ENCODE measurements at regions not wholly inside any gene's neighbourhood (a gene's known extent, or its start where the extent isn't known, plus 50 kb on each side); places are given as distances from the start of the nearest gene placed in this dataset.

DNA sequence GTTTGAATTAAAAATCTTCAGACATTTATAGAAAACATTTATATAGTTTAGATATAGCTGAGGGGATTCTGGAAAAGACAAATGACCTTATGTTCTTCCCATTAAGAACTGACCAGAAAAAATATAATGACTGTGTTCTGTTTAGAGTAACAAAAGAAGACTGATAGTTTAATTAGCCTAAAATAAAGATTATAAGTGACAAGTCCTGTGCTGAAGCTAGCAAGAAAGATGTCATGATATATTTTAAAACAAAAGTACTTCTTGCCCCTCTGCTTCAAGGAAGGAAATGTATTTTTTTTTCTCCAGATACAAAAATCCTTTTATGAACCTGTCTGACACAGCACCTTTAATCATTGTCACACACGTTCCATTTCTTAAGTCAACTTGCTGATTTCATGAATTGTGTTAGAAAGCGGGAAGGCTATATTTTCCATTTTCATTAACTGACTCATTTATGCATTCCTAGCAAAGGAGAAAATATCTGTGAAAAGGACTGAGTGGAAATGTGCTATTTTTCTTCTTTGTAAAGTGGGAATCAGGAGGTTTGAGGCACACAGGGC, 690.7 kb upstream of the GOT2 start:
- in situ Hi-C loops (cut with MboI; ENCODE audit: low sequenced_read_pairs in 4 of 4) (no loop called here), intact Hi-C loops (cut with DNase I; ENCODE audit: low total_unique reads) (no loop called here)
- Histone ChIP-seq H3K4me3 (no peak overlapping the region), H3K27ac (no peak overlapping the region), H3K36me3 (no peaks in the 10 kb centered on the region), H3K9me3 (no peaks in the 10 kb centered on the region), H3K27me3 (no peaks in the 10 kb centered on the region), H3K4me1 (no peaks in the 10 kb centered on the region)
- TF ChIP-seq CTCF (IDR thresholded peaks at IDR 0.05 in 4 of 5, conservative IDR thresholded peaks at IDR 0.05 in 1 of 5) (no peak), POLR2A (IDR thresholded peaks at IDR 0.05) (no peak)
- ATAC-seq (no peak), DNase-seq (no peak)

GRCh38 chr16:59411961-59412841, 678.1 kb upstream of the GOT2 start:
- Histone ChIP-seq H3K4me3 (no peak overlapping the region), H3K27ac (no peak overlapping the region), H3K36me3 (no peaks in the 10 kb centered on the region), H3K9me3 (no peaks in the 10 kb centered on the region), H3K4me1 (no peaks in the 10 kb centered on the region), H3K27me3 (no peaks in the 10 kb centered on the region)
- in situ Hi-C loops (cut with MboI; ENCODE audit: low sequenced_read_pairs in 4 of 4) (no loop called here), intact Hi-C loops (cut with DNase I; ENCODE audit: low total_unique reads) (no loop called here)
- no peak for TF ChIP-seq CTCF (IDR thresholded peaks at IDR 0.05 in 4 of 5, conservative IDR thresholded peaks at IDR 0.05 in 1 of 5)
- TF ChIP-seq POLR2A (IDR thresholded peaks at IDR 0.05) = no peak
- ATAC-seq (no peak), DNase-seq (no peak)

- H3K9me3 ChIP-seq = no peaks in the 10 kb centered on the region
- DNase-seq (no peak), ATAC-seq (no peak)
- H3K27ac ChIP-seq = no peak overlapping the region
- in situ Hi-C loops (cut with MboI; ENCODE audit: low sequenced_read_pairs in 4 of 4) = no loop called here
- intact Hi-C loops (cut with DNase I; ENCODE audit: low total_unique reads) = no loop called here
- H3K4me3 ChIP-seq = no peak overlapping the region
- H3K27me3 ChIP-seq = no peaks in the 10 kb centered on the region
- no peaks in the 10 kb centered on the region for H3K4me1 ChIP-seq
- H3K36me3 ChIP-seq = no peaks in the 10 kb centered on the region
- TF ChIP-seq CTCF (IDR thresholded peaks at IDR 0.05 in 4 of 5, conservative IDR thresholded peaks at IDR 0.05 in 1 of 5) = no peak
- TF ChIP-seq POLR2A (IDR thresholded peaks at IDR 0.05) = no peak
These were observed 676.3 kb upstream of the GOT2 start for GRCh38 chr16:59410451-59410850.

- Histone ChIP-seq H3K27me3 (no peaks in the 10 kb centered on the region), H3K9me3 (no peaks in the 10 kb centered on the region), H3K4me1 (no peaks in the 10 kb centered on the region), H3K27ac (no peak overlapping the region), H3K4me3 (no peak overlapping the region), H3K36me3 (no peaks in the 10 kb centered on the region)
- no peak for DNase-seq
- ATAC-seq = no peak
- intact Hi-C loops (cut with DNase I; ENCODE audit: low total_unique reads) = no loop called here
- in situ Hi-C loops (cut with MboI; ENCODE audit: low sequenced_read_pairs in 4 of 4) = no loop called here
- TF ChIP-seq CTCF (IDR thresholded peaks at IDR 0.05 in 4 of 5, conservative IDR thresholded peaks at IDR 0.05 in 1 of 5) (no peak), POLR2A (IDR thresholded peaks at IDR 0.05) (no peak)
These were observed 671.7 kb upstream of the GOT2 start for GRCh38 chr16:59405802-59406201.
